K562 (cell line): ENCODE measurements at regions not wholly inside any gene's neighbourhood (a gene's known extent, or its start where the extent isn't known, plus 50 kb on each side); places are given as distances from the start of the nearest gene placed in this dataset.
A peak's percentile ranks its signal among the peaks of the same experiment; 100 is the strongest.

Source experiments
- BMI1 ChIP-seq: fragments of 150-350 bp; IDR thresholded peaks from 2 replicates; pipeline ENCODE4 v1.6.1; 2014; ENCODE audit warnings: low read length
- CEBPG ChIP-seq, 3 experiments: fragments of 200-800 bp in 1 of 3; sonication (Bioruptor generic) in 1 of 3; sonication (generic) in 1 of 3; formaldehyde crosslinking in 1 of 3; IDR thresholded peaks in 2 of 3; conservative IDR thresholded peaks in 1 of 3; 2 replicates each; pipeline versions ENCODE4 v1.6.1 to v1.8.0; 2016 to 2022; ENCODE audit warnings: missing compliant biosample characterization in 2 of 3, missing genetic modification characterization in 2 of 3, mild to moderate bottlenecking in 1 of 3, missing genetic modification reagents in 1 of 3
- DACH1 ChIP-seq: fragments of 450-650 bp; IDR thresholded peaks from 2 replicates; pipeline ENCODE4 v1.6.1; 2018; ENCODE audit not compliant: partially characterized antibody
- E4F1 ChIP-seq: fragments of 250-450 bp; sonication (Bioruptor Pico); IDR thresholded peaks from 2 replicates; pipeline ENCODE4 v1.5.0; 2021; ENCODE audit warnings: mild to moderate bottlenecking, borderline replicate concordance
- JUND ChIP-seq, 2 experiments: IDR thresholded peaks; 2 replicates in 1 of 2; 3 replicates in 1 of 2; pipeline ENCODE4 v1.6.1; 2011; ENCODE audit warnings: borderline replicate concordance in 2 of 2, low read depth in 2 of 2, low read length in 2 of 2, improper control_type of control experiment in 1 of 2, missing biosample characterization in 1 of 2, missing genetic modification characterization in 1 of 2, missing genetic modification reagents in 1 of 2
- PBX2 ChIP-seq, 2 experiments: IDR thresholded peaks in 1 of 2; conservative IDR thresholded peaks in 1 of 2; 2 replicates each; pipeline ENCODE4 v1.6.1; 2016; ENCODE audit warnings: low read depth in 2 of 2, mild to moderate bottlenecking in 1 of 2, missing compliant biosample characterization in 1 of 2, missing genetic modification characterization in 1 of 2, moderate library complexity in 1 of 2
- SMARCA5 ChIP-seq: fragments of 450-650 bp; IDR thresholded peaks from 2 replicates; pipeline ENCODE4 v1.6.1; 2016
- ZBTB26 ChIP-seq: fragments of 450-650 bp; formaldehyde crosslinking; IDR thresholded peaks from 2 replicates; pipeline ENCODE4 v1.4.0; 2022; ENCODE audit warnings: missing genetic modification characterization
- ZNF318 ChIP-seq, 2 experiments: fragments of 450-650 bp; IDR thresholded peaks; 2 replicates each; pipeline ENCODE4 v1.6.1; 2016; ENCODE audit warnings: mild to moderate bottlenecking in 2 of 2, borderline replicate concordance in 1 of 2, low read depth in 1 of 2, moderate library complexity in 1 of 2

- TF ChIP-seq ZBTB26 (no peak), CEBPG (CRISPR knock-in tag; IDR thresholded peaks at IDR 0.05) (no peak), CEBPG (tag; conservative IDR thresholded peaks at IDR 0.05 in 1 of 2, IDR thresholded peaks at IDR 0.05 in 1 of 2) (no peak), PBX2 (CRISPR knock-in tag; IDR thresholded peaks at IDR 0.05; ENCODE audit: low read depth) (no peak), PBX2 (tag; conservative IDR thresholded peaks at IDR 0.05; ENCODE audit: low read depth) (no peak), DACH1 (peak; percentile 4), JUND (IDR thresholded peaks at IDR 0.05; ENCODE audit: borderline replicate concordance, low read depth, low read length) (no peak; the same call in 1 of the 2 replicates), JUND (tag; IDR thresholded peaks at IDR 0.05; ENCODE audit: borderline replicate concordance, low read depth, low read length) (no peak; the same call in 2 of the 3 replicates), SMARCA5 (no peak), BMI1 (no peak), ZNF318 (IDR thresholded peaks at IDR 0.05; ENCODE audit: borderline replicate concordance in 1 of 2, low read depth in 1 of 2) (no peak), E4F1 (CRISPR knock-in tag) (no peak)
These were observed 54.8 kb upstream of the GATA5 start (continued) for GRCh38 chr20:62530643-62531032.
